K562 (cell line): ENCODE measurements at regions not wholly inside any gene's neighbourhood (a gene's known extent, or its start where the extent isn't known, plus 50 kb on each side); places are given as distances from the start of the nearest gene placed in this dataset.

Source experiments
- ATAC-seq: fragments of 200-7000 bp; cut with Tn5 transposase; 3 replicates; pipeline ENCODE4 v1.9.1; 2020; ENCODE audit warnings: moderate library complexity
- BruUV-seq: library from RNA; stranded (reverse); fragments of 400-500 nt; replicated peaks from 2 replicates; lab custom pipeline; 2021; lab: Mats Ljungman, UMichigan
- CTCF ChIA-PET: fragments of 300-600 bp; formaldehyde crosslinking; extraction: SDS; loops from one replicate; lab custom pipeline; 2021; ENCODE audit warnings: low intra/inter-chr PET ratio; lab: Yijun Ruan, JAX
- POLR2A ChIA-PET: fragments of 300-600, 350-650 bp; sonication (Branson Sonifier 250); formaldehyde crosslinking; extraction: SDS; loops from one replicate; lab custom pipeline; 2021; ENCODE audit warnings: antibody characterized with exemption, inconsistent platforms; lab: Yijun Ruan, JAX
- DNase-seq, 4 experiments: peaks; one replicate each; pipeline versions ENCODE4 v3.0.0 to v3.0.0-alpha.2; 2011 to 2018; ENCODE audit warnings: low spot score in 3 of 4, mixed read lengths in 3 of 4; ENCODE audit errors: extremely low read depth in 1 of 4
- FAIRE-seq: peaks from 2 replicates; lab custom pipeline; 2011; peaks lifted over from hg19 to GRCh38; lab: Jason Lieb, UNC
- H2AFZ ChIP-seq: 2 replicates; pipeline ENCODE4 v1.6.0; 2011; ENCODE audit warnings: low read depth, low read length, control low read depth, inconsistent platforms
- H3K27ac ChIP-seq: fragments of 200-600 bp; 3 replicates; pipeline ENCODE4 v1.8.0; 2011; ENCODE audit warnings: low read depth, mild to moderate bottlenecking, control low read depth, inconsistent platforms, low read length, moderate library complexity, mixed read lengths; ENCODE audit errors: extremely low read depth
- H3K27me3 ChIP-seq, 2 experiments: fragments of 300-600 bp in 1 of 2; 2 replicates in 1 of 2; 3 replicates in 1 of 2; pipeline versions ENCODE4 v1.6.0 to v1.8.0; 2011; ENCODE audit warnings: inconsistent platforms in 2 of 2, low read length in 2 of 2, mild to moderate bottlenecking in 1 of 2, mixed read lengths in 1 of 2, moderate library complexity in 1 of 2; ENCODE audit not compliant: control insufficient read depth in 2 of 2, insufficient read depth in 2 of 2
- H3K36me3 ChIP-seq: fragments of 300-600 bp; 3 replicates; pipeline ENCODE4 v1.8.0; 2011; ENCODE audit warnings: mild to moderate bottlenecking, low read length, inconsistent platforms; ENCODE audit not compliant: control insufficient read depth, insufficient read depth
- H3K4me1 ChIP-seq, 2 experiments: fragments of 200-600 bp in 1 of 2; replicated peaks in 1 of 2; 2 replicates in 1 of 2; 3 replicates in 1 of 2; pipeline versions ENCODE4 v1.5.1 to v1.8.0; 2011; ENCODE audit warnings: inconsistent platforms in 2 of 2, low read length in 2 of 2, mild to moderate bottlenecking in 1 of 2, mixed read lengths in 1 of 2, moderate library complexity in 1 of 2; ENCODE audit not compliant: control insufficient read depth in 2 of 2, insufficient read depth in 2 of 2
- H3K4me2 ChIP-seq: 2 replicates; pipeline ENCODE4 v1.6.1; 2011; ENCODE audit warnings: low read length, control low read depth, inconsistent platforms, mixed read lengths; ENCODE audit not compliant: insufficient read depth
- H3K4me3 ChIP-seq: fragments of 200-600 bp; sonication (generic), shearing (Covaris generic); 2 replicates; pipeline ENCODE4 v1.5.1; 2016; ENCODE audit warnings: control low read depth, inconsistent platforms
- H3K79me2 ChIP-seq: fragments of 200-600 bp; 3 replicates; pipeline ENCODE4 v1.8.0; 2011; ENCODE audit warnings: low read length, inconsistent platforms; ENCODE audit not compliant: control insufficient read depth, insufficient read depth
- H3K9ac ChIP-seq, 2 experiments: 2 replicates each; pipeline versions ENCODE4 v1.6.0 to v1.6.1; 2011; ENCODE audit warnings: low read depth in 2 of 2, low read length in 2 of 2, control low read depth in 1 of 2, inconsistent platforms in 1 of 2, mild to moderate bottlenecking in 1 of 2, mixed read lengths in 1 of 2; ENCODE audit not compliant: insufficient read depth in 1 of 2
- H3K9me1 ChIP-seq: one replicate; pipeline ENCODE4 v1.6.0; 2011; ENCODE audit warnings: inconsistent platforms, mild to moderate bottlenecking, low read length, moderate library complexity; ENCODE audit not compliant: control insufficient read depth, insufficient read depth
- H3K9me3 ChIP-seq: replicated peaks from 2 replicates; pipeline ENCODE4 v1.5.1; 2011; ENCODE audit warnings: low read depth, low read length, inconsistent platforms; ENCODE audit not compliant: control insufficient read depth, insufficient read depth
- H4K20me1 ChIP-seq: replicated peaks from 2 replicates; pipeline ENCODE4 v1.6.1; 2011; ENCODE audit warnings: low read length, inconsistent platforms, mixed read lengths; ENCODE audit not compliant: control insufficient read depth, insufficient read depth
- GATAD2B ChIP-seq: fragments of 450-650 bp; IDR thresholded peaks from 2 replicates; pipeline ENCODE4 v1.6.1; 2017; ENCODE audit warnings: mild to moderate bottlenecking, borderline replicate concordance
- PYGO2 ChIP-seq: fragments of 450-650 bp; IDR thresholded peaks from 2 replicates; pipeline ENCODE4 v1.6.1; 2016; ENCODE audit warnings: mild to moderate bottlenecking, missing genetic modification characterization, moderate library complexity, missing compliant biosample characterization
- RFX1 ChIP-seq: fragments of 450-650 bp; IDR thresholded peaks from 2 replicates; pipeline ENCODE4 v1.6.1; 2016; ENCODE audit warnings: mild to moderate bottlenecking, moderate library complexity
- RNF2 ChIP-seq: sonication (generic); IDR thresholded peaks from 2 replicates; pipeline ENCODE4 v1.6.1; 2016
- RNF219 ChIP-seq: fragments of 250-450 bp; sonication (Bioruptor Pico); IDR thresholded peaks from 2 replicates; pipeline ENCODE4 v1.5.0; 2022; ENCODE audit warnings: mild to moderate bottlenecking
- SREBF1 ChIP-seq: fragments of 150-350 bp; IDR thresholded peaks from 2 replicates; pipeline ENCODE4 v1.6.1; 2014; ENCODE audit warnings: antibody characterized with exemption, low read depth, low read length, borderline replicate concordance
- ZBTB40 ChIP-seq, 2 experiments: fragments of 450-650 bp in 1 of 2; sonication (generic) in 1 of 2; formaldehyde crosslinking in 1 of 2; IDR thresholded peaks; 2 replicates each; pipeline versions ENCODE4 v1.7.1 to v1.9.0; 2016 to 2022; ENCODE audit warnings: inconsistent platforms in 1 of 2, mild to moderate bottlenecking in 1 of 2, missing genetic modification reagents in 1 of 2
- ZNF184 ChIP-seq: sonication (generic); formaldehyde crosslinking; IDR thresholded peaks from 2 replicates; pipeline ENCODE4 v1.5.0; 2020; ENCODE audit warnings: missing genetic modification reagents
- WGBS: fragments of 100-300 bp; shearing (Covaris generic); methylation state at CpG from one replicate; pipeline ENCODE4 v1.1.6; 2016; ENCODE audit warnings: low coverage, mixed read lengths; ENCODE audit not compliant: insufficient coverage; ENCODE audit errors: missing lambda C conversion rate; 5-methylcytosine and 5-hydroxymethylcytosine counted together
- in situ Hi-C: fragments of 300-500 bp; cut with MboI; formaldehyde crosslinking; loops from 4 replicates; pipeline ENCODE4 v1.15.0; 2018; ENCODE audit warnings: inconsistent platforms, mixed read lengths
- intact Hi-C: fragments of 100-400 bp; cut with micrococcal nuclease; formaldehyde crosslinking; loops from 2 replicates; pipeline ENCODE4 v1.14.2; 2022

GRCh38 chr10:130580975-130581374 is 444.8 kb downstream of the GLRX3 start:
- intact Hi-C loops (no loop called here), in situ Hi-C loops (no loop called here)
- H3K27ac ChIP-seq = no peak overlapping the region
- no peak for TF ChIP-seq RNF2
- no peak for TF ChIP-seq GATAD2B
- TF ChIP-seq RNF219 = no peak
- no peak for TF ChIP-seq SREBF1
- TF ChIP-seq ZNF184 (CRISPR knock-in tag) = no peak
- TF ChIP-seq ZBTB40 (IDR thresholded peaks at IDR 0.05) = no peak
- no peak for TF ChIP-seq ZBTB40 (CRISPR knock-in tag; IDR thresholded peaks at IDR 0.05)
- TF ChIP-seq PYGO2 (tag) = no peak
- no peak for TF ChIP-seq RFX1
- H3K4me1 ChIP-seq = no peaks in the 10 kb centered on the region
- H3K79me2 ChIP-seq = no peaks in the 10 kb centered on the region
- no peaks in the 10 kb centered on the region for H3K36me3 ChIP-seq
- ATAC-seq = no peak
- no peak for FAIRE-seq
- no peaks in the 10 kb centered on the region for H3K9me3 ChIP-seq
- no peak overlapping the region for H2AFZ ChIP-seq
- no peak overlapping the region for H3K9ac ChIP-seq
- DNase-seq = no peak
- H3K27me3 ChIP-seq = peaks cover 0 to 5% of the 10 kb centered on the region in 2 experiments; a peak in 1 of 5 replicates
- POLR2A ChIA-PET = interaction anchor here (0.8 kb wide), 1 partner anchor 1080 kb away, joined by 3 read pairs; no protein-coding TSS in a partner anchor
- no peaks in the 10 kb centered on the region; the same call in 1 of the 2 replicates for H4K20me1 ChIP-seq
- CTCF ChIA-PET = no interaction called here
- no TSS peak for BruUV-seq
- no peak overlapping the region for H3K4me3 ChIP-seq
- no peak overlapping the region for H3K4me2 ChIP-seq
- 0% methylated on average over 5 of the region's 5 CpGs for WGBS
- H3K9me1 ChIP-seq = no peaks in the 10 kb centered on the region
